Neutrophil (primary cell): ENCODE measurements at regions not wholly inside any gene's neighbourhood (a gene's known extent, or its start where the extent isn't known, plus 50 kb on each side); places are given as distances from the start of the nearest gene placed in this dataset.
"Not testable (repeated sequence)": the region's sequence is repeated elsewhere in the genome, so short reads cannot be mapped to it uniquely, and the experiment has no call there.

Experiments used
- H3K27ac ChIP-seq: fragments of 200-600 bp; sonication (generic); 2 replicates; pipeline ENCODE4 v1.5.1; 2016; ENCODE audit warnings: mild to moderate bottlenecking, moderate library complexity
- H3K27me3 ChIP-seq: fragments of 200-600 bp; sonication (generic); 2 replicates; pipeline ENCODE4 v1.6.0; 2016; ENCODE audit warnings: mild to moderate bottlenecking
- H3K36me3 ChIP-seq: fragments of 200-600 bp; sonication (generic); 2 replicates; pipeline ENCODE4 v1.5.1; 2017
- H3K4me1 ChIP-seq, 2 experiments: fragments of 200-600 bp in 1 of 2; sonication (generic) in 1 of 2; 1 replicate in 1 of 2; 2 replicates in 1 of 2; pipeline versions ENCODE4 v1.5.1 to v1.6.1; 2013 to 2016; ENCODE audit warnings: low read depth in 1 of 2, low read length in 1 of 2, mild to moderate bottlenecking in 1 of 2, moderate library complexity in 1 of 2; ENCODE audit not compliant: control insufficient read depth in 1 of 2, insufficient read depth in 1 of 2
- H3K4me3 ChIP-seq, 2 experiments: fragments of 200-600 bp in 1 of 2; sonication (generic) in 1 of 2; 1 replicate in 1 of 2; 2 replicates in 1 of 2; pipeline ENCODE4 v1.5.1; 2013 to 2016; ENCODE audit warnings: low read depth in 1 of 2, low read length in 1 of 2, mild to moderate bottlenecking in 1 of 2, moderate library complexity in 1 of 2
- H3K9me3 ChIP-seq: fragments of 200-600 bp; sonication (generic); 2 replicates; pipeline ENCODE4 v1.5.1; 2016
- CTCF ChIP-seq: fragments of 200-600 bp; sonication (generic); IDR thresholded peaks from 2 replicates; pipeline ENCODE4 v1.5.1; 2016; ENCODE audit warnings: antibody characterized with exemption

DNA sequence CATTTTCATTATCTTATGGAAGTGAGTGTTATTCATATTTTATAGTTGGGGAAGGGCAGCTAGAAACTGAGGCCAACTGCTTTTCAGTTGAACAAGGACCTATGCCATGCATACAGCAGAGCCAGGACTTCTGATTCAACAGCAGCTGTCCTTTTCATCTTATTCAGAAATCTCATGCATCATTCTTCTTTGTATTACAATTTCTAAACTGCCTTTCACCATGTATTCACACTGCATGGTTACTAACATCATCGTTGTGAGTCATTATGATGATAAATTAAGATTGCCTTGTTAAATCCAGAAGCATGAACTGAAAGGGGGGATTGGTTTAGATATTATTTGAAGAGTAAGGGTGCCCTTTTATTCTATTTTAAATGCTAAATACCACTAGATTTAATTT, 1470.1 kb upstream of the GOT2 start:
- Histone ChIP-seq H3K27me3 (no peaks in the 10 kb centered on the region), H3K4me1 (no peaks in the 10 kb centered on the region), H3K36me3 (no peaks in the 10 kb centered on the region), H3K27ac (no peak overlapping the region), H3K9me3 (no peaks in the 10 kb centered on the region), H3K4me3 (no peak overlapping the region)
- no peak for TF ChIP-seq CTCF

DNA sequence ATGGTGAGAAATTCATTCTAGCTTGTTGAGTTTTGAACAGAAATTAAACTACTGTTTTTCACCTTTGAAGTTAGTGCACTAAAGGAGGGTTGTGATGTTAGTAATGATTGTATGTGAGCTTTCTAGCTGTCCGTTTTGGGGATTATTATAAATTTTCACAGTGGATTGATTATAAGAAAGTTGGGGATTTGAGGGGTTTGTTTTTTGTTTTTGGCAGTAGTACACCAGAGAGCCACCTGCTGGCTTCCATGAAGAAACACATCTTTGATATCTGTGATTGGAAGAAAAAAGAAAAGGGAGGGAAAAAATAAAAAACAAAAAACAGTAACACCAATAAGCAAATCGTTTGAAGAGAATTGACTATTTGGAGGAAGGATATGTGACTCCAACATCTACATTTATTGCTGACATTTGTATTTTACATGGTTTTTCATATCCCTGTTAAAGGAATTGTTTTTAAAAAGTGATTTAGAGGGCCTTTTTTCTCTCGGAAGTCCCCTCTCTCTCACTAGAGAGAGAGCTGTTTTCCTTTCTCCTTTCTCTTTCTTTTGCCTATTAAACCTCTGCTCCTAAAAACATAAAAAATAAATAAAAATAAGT, 1469.5 kb upstream of the GOT2 start:
- no peak for TF ChIP-seq CTCF
- H3K27me3 ChIP-seq = no peaks in the 10 kb centered on the region
- no peak overlapping the region for H3K27ac ChIP-seq
- H3K36me3 ChIP-seq = no peaks in the 10 kb centered on the region
- H3K4me1 ChIP-seq = no peaks in the 10 kb centered on the region
- H3K9me3 ChIP-seq = no peaks in the 10 kb centered on the region
- no peak overlapping the region for H3K4me3 ChIP-seq

- not testable (repeated sequence) for H3K27me3 ChIP-seq, H3K27ac ChIP-seq
Measured at GRCh38 chr16:60200729-60201128, 1466.6 kb upstream of the GOT2 start.

GRCh38 chr16:60200161-60200560, 1466.0 kb upstream of the GOT2 start:
- no peaks in the 10 kb centered on the region for H3K9me3 ChIP-seq
- H3K4me1 ChIP-seq = no peaks in the 10 kb centered on the region
- H3K4me3 ChIP-seq = no peak overlapping the region
- no peaks in the 10 kb centered on the region for H3K27me3 ChIP-seq
- TF ChIP-seq CTCF = no peak
- no peak overlapping the region for H3K27ac ChIP-seq
- no peaks in the 10 kb centered on the region for H3K36me3 ChIP-seq

More at GRCh38 chr16:60200729-60201128, 1466.6 kb upstream of the GOT2 start:
- not testable (repeated sequence) for H3K4me1 ChIP-seq, H3K36me3 ChIP-seq, H3K4me3 ChIP-seq, H3K9me3 ChIP-seq

DNA sequence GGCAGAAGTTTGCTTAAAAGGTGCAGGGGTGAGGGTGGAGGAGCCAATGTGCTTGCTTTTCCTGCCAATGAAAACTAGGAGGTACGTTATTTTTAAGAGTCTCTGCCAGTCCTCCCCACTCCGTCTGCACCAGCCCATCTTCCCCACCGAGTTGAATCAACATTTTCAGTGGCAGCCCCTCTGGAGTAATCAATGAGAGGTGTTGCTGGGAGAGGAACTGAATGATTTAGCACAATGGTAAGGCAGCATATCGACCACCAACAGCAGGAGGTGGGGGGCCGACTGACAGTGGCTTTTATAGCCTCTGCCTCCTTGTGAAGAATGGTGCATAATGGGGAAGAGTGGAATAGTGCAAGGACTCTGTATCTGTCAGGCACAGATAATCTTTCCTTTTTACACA, 1465.0 kb upstream of the GOT2 start:
- Histone ChIP-seq H3K27ac (no peak overlapping the region), H3K4me3 (no peak overlapping the region), H3K36me3 (no peaks in the 10 kb centered on the region), H3K9me3 (no peaks in the 10 kb centered on the region), H3K27me3 (no peaks in the 10 kb centered on the region), H3K4me1 (no peaks in the 10 kb centered on the region)
- TF ChIP-seq CTCF = no peak

GRCh38 chr16:60181536-60181935, 1447.4 kb upstream of the GOT2 start:
- TF ChIP-seq CTCF = no peak

More at GRCh38 chr16:60181536-60181935, 1447.4 kb upstream of the GOT2 start:
- H3K4me3 ChIP-seq = no peak overlapping the region
- H3K4me1 ChIP-seq = no peaks in the 10 kb centered on the region
- H3K27me3 ChIP-seq = no peaks in the 10 kb centered on the region
- no peak overlapping the region for H3K27ac ChIP-seq
- H3K9me3 ChIP-seq = no peaks in the 10 kb centered on the region
- H3K36me3 ChIP-seq = no peaks in the 10 kb centered on the region
